AML-193 (cell line): ENCODE measurements at regions not wholly inside any gene's neighbourhood (a gene's known extent, or its start where the extent isn't known, plus 50 kb on each side); places are given as distances from the start of the nearest gene placed in this dataset.
"Not testable (repeated sequence)": the region's sequence is repeated elsewhere in the genome, so short reads cannot be mapped to it uniquely, and the experiment has no call there.

Experiments
- DNase-seq, 2 experiments: peaks; one replicate each; lab custom pipeline; 2025; lab: John Stamatoyannopoulos, UW

DNA sequence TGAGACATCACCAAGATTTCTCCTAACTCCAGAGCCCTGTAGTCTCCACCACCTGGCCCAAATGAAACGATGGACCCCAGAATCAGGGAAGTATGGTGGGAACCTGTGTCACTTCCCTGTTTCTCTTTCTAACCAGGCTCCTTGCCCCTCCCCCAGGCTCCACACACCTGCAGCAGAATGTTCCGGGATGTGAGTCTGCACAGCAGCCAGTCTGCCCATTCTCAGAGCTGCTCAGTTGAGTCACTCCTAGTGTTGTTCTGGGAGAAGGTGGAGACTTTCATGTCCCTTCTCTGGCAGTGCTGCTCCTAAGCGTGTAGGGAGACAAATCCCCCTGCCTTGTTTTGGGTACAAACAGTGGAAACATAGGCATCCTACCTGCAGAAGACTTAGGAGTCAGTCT lies 76.0 kb upstream of the XPA start:
- no peak for DNase-seq

DNA sequence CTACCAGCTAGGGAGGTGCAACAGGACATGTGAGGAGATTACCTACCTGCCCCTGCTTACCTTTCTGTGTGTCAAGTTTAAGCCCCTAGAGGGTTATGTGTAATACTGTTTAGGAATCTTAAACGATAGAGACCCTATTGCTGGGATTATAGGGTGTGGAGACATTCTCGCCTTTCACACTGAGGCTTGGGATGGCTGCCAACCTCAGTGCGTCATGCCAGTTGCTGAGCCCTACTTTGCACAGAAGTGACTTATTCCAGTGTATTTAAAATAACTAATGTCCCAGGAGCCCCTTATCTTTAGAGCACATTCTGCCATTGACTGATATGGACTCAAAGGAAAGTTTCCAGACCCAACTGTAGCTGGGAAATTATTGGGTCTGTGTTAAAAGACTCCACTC lies 76.6 kb upstream of the XPA start:
- DNase-seq: no peak

DNA sequence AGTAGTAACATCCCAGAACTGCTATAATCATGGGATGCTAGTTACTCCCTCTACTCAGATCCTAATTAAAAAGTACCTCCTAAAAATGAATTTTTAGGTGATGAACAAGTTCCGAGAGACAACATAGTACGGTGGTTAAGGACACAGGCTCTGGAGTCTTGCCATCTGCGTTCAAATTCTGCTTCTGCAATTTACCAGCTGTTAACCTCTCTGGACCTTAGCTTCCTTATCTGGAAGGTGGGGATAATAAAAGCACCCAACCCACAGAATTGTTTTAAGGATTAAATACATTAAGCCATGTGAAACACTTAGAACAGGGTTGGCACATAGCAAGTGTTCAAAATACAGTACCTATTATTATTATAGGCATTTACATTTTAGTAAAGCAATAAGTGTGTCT lies 77.5 kb upstream of the XPA start:
- DNase-seq: no peak

DNA sequence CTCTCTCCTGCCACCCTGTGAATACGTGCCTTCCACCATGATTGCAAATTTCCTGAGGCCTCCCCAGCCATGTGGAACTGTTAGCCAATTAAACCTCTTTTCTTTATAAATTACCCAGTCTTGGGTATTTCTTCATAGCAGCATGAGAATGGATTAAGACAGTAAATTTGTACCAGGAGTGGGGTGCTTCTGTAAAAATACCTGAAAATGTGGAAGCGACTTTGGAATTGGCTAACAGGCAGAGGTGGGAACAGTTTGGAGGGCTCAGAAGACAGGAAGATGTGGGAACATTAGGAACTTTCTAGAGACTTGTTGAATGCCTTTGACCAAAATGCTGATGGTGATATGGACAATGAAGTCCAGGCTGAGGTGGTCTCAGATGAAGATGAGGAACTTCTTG lies 74.3 kb upstream of the FOXE1 start:
- not testable (repeated sequence) for DNase-seq

DNA sequence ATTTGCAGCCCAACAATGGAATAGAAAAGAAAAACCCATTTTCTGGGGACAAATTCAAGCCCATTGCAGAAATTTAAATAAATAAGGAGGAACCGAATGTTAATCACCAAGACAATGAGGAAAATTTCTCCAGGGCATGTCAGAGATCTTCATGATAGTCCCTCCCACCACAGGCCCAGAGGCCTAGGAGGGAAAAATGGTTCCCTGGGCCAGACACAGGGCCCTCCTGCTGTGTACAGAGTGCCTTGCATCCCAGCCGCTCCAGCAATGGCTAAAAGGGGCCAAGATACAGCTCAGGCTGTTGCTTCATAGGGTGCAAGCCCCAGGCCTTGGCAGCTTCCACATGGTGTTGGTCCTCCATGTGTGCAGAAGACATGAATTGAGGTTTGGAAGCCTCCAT lies 73.4 kb upstream of the FOXE1 start:
- DNase-seq: no peak

DNA sequence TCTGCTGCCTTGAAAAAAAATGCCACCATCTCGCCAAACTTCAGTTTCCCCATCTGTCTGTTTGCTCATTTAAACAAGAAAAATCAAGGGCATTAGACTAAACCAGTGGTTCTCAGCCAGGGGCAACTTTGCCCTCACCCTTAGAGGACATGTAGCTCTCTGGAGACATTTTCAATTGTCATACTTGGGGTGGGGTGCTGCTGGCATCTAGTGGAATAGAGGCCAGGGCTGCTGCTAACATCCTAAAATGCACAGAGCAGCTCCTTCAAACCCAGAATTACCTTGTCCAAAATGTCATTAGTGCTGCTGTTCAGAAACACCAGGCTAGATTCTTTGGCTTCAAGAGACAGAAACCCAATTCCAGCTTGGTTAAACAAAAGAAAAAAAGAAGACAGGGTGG lies 71.1 kb upstream of the FOXE1 start:
- DNase-seq: no peak

DNA sequence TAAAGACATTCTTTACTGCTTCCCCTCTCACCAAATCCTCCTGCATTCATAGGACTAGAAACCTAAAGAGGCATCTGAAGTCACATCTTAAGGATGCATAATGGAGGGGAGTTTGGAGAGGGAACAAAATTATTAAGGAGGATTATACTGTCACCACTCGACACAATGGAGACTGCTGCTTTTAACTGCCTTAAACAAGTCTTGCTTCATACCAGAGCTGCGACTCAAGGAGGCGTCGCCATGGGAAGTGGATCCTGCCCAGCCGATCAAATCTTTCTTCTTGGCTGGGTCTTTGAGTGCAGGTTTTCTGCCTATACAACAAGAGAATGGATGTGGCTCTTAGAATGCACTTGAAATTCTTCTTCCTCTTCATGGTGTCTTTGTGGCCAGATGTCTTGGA lies 66.7 kb upstream of the FOXE1 start:
- DNase-seq: no peak

DNA sequence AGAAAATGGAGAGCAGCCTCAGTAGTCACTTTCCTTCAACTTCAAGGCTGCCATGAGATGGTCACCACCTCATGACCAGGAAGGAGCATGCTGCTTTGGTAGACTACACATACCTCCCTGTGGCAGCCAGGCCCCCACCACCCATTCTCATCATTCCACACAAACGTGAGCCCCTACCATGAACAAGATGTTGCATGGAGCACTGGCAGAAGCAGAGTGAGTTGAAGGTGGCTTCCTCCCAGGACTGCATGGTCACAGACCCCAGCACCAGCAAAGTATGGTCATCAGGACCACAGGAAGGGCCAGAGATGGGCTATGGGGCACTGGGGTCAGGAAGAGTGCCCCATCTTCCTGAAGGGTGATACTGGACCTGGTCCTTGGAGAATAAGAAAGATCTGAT lies 65.5 kb upstream of the FOXE1 start:
- DNase-seq: no peak

DNA sequence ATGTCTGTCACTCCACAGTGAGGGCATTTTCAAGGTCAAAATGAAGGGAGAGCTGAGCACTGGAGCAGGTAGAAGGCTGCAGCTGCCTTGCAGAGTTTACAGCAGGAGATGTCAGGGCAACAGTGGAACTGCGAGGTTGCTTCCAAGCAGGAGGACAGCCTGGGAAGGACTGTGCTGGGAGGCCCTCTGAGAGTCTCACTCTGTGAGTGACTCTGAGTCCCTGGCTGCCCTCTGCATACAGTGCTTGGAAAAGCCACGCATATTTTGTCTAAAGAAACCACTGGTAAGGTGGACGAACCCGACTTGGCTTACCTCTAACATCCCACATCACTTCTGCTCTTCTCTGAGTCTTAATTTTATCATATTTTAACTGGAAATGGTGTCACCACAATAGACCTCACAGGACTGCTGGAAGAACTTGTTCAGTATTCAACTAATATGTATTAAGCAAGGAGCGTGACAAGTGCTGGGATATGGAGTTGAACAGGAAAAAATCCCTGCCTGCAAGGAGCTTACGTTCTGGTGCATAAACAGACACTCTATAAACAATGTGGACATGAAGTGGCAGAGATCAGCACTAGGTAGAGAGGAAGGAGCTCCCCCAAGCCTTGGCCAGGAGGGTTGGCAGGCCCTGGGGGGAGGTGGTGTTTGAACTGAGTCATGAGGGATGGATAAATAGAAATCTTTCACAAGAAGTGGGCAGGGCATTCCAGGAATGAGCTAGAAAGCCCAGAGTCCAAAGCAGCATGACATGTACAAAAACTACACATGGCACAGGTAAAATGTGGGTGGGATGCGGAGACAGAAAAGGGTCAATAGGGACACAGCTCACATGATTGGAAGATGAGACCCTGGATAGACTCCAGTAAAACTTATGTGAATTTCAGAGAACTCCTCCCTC lies 64.0 kb upstream of the FOXE1 start:
- no peak for DNase-seq

DNA sequence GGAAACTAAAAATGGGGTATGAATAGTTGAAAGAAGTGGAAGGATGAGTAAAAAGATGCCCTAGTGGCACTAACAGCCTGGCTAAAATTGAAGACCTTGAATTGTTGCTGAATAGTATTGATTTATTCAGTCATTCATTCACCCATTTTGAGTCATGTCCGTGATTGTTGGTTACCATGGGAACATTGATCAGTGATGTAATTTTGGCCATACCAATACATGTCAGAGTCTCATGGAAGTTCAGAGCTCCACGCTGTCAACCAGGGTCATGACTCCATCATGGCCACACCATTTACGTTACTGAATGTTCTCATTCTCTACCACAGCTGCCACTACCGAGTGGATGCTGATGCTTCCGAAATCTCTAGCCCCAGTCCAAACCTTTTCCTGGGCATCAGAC lies 62.5 kb upstream of the FOXE1 start:
- no peak for DNase-seq

DNA sequence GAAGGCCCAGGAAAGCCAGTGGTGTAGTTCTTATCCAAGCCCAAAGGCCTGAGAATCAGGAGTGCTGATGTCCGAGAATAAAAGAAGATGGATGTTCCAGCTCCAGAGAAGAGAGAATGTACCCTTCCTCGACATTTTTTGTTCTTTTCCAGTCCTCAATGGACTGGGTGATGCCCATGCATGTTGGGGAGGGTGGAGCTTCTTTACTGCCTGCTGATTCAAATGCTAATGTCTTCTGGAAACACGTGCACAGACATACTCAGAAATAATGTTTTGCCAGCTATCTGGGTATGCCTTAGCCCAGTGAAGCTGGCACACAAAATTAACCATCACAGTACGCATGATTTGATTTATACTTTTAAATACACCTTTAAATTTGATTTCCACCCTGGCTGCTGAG lies 61.5 kb upstream of the FOXE1 start:
- no peak for DNase-seq

DNA sequence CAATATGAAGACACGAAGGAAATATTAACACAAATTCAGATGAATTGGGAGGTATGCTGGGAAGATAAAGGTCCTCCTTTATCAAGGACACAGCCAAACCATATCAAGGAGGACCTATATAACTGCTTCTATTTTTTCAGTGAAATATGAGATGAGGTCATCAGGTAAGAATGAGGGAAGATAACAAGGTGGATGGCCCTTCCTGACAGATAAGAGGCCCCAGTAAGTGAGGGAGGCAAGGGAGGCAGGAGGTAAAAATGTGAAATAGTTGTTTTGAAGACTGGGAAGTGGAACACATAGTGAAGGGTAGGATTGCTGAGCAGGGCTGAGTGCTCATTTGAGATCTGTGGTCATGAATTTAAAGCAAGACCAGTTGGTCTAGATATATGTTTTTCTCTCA lies 60.0 kb upstream of the FOXE1 start:
- DNase-seq: no peak

DNA sequence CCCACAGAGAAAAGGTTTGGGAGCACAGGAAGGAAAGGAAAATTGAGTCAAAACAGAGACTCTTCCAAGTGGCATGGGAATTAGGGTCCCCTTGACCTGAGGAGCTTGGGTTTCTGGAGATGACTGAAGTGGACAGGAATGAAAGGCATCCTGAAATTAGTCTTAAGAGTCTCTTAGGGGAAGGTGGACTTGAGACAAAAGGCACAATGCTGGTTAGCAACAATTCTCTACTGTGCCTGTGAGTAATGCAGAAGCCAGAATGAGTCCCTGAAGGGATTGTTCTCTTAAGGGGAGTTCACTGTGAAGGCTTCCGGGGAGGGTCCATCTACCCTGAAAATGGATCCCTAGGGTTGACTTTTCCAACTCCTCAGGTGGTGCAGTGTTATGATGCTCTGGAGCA lies 58.4 kb upstream of the FOXE1 start:
- no peak for DNase-seq

DNA sequence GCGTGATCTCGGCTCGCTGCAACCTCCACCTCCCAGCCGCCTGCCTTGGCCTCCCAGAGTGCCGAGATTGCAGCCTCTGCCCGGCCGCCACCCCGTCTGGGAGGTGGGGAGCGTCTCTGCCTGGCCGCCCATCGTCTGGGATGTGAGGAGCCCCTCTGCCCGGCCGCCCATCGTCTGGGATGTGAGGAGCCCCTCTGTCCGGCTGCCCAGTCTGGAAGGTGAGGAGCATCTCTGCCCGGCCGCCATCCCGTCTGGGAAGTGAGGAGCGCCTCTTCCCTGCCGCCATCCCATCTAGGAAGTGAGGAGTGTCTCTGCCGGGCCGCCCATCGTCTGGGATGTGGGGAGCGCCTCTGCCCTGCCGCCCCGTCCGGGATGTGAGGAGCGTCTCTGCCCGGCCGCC lies 56.9 kb upstream of the FOXE1 start:
- not testable (repeated sequence) for DNase-seq

DNA sequence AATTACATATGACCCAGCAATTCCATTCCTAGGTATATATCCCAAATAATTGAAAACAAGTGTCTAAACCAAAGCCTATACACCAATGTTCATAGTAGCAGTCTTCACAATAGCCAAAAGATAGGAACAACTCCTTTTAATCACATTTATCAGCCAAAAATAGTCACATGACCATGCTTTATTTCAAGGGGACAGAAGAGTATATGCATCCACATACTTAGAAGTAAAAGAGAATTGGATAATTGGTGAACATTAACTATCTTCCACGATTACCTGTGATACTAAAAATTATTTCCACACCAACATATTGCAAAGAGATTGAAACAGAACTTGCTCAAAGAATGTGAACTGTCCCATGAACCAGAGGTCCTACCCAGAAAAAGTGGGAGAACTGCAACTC lies 51.8 kb upstream of the FOXE1 start:
- no peak for DNase-seq

DNA sequence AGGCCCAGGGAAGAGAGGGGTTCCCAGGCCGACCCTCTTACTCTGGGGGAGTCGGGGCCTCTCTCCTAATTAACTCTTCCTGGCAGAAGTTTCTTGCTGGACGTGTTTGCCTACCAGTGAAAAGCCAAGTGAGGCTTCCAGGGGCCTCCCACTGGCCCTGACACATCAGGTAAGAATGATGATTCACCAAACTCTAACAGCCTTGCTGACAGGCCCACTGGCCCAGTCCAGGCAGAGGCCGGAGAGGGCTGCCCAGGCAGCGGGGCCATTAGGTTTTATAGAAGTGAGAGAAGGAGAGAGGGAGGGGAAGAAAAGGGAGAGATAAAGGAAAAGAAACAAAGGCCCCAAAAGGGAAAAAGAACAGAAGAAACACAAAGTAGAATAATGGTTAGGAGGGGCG lies 50.8 kb upstream of the FOXE1 start:
- DNase-seq: no peak

DNA sequence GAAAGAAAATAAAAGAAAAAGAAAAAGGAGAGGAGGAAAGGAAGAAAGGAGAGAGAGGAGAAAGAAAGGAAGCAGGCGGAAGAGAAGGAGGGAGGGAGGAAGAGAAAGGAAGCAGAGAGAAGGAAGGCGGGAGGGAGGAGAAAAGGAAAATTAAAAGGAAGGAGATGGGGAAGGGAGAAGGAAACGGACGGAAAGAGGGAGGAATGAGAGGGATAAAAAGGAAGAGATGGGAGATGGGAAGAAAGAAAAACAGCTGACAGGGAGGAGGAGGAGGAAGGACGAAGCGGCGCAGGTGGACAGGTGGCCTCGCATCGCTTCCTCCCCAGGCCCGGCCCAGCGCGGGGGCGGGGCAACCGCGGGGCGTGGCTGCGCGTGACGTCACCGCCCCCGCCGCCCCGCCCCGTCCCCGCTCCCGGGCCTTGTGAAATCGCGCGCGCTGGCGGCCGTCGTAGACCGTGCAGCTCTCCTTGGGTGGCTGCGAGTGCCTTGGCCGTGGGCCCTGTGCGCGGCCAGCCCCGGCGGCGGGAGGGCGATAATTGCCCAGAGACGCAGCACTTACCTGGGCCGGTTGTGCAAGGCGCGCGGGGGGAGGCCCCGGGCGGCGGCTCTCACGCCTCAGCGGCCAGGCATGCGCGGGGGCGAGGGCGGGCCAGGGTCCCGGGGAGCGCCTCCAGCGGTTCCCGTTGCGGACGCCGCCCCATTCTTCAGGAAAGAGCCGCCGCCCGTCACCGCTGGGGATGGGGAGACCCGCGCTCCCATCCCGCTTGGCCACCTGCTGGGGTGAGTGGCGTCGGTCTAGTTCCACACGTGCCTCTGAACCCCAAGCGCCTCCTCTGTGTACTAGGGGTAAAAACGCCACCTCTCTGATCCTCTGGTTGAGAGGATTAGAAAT lies 49.6 kb upstream of the FOXE1 start:
- DNase-seq: peak; percentile 13 to 24
